Head of caudate nucleus (tissue), 42 donors: ENCODE measurements at regions not wholly inside any gene's neighbourhood (a gene's known extent, or its start where the extent isn't known, plus 50 kb on each side); places are given as distances from the start of the nearest gene placed in this dataset.
"Not testable (repeated sequence)": the region's sequence is repeated elsewhere in the genome, so short reads cannot be mapped to it uniquely, and the experiment has no call there.

Source experiments
- DNase-seq, 42 donors: peaks; one replicate each; pipeline versions ENCODE4 v3.0.0 to v3.0.0-alpha.2; 2020 to 2021; ENCODE audit warnings: mixed read lengths in 7 of 42
- intact Hi-C: fragments of 100-400 bp; cut with DNase I; formaldehyde crosslinking; loops from one replicate; pipeline ENCODE4 v1.15.0; 2022

- DNase-seq, intact Hi-C loops: not testable (repeated sequence)
Observed at GRCh38 chr9:67168530-67169157, 176.3 kb upstream of the SPATA31A3 start.

GRCh38 chr9:67166335-67166734 lies 174.0 kb upstream of the SPATA31A3 start:
- intact Hi-C loops, DNase-seq: not testable (repeated sequence)

- intact Hi-C loops, DNase-seq: not testable (repeated sequence)
Observed at GRCh38 chr9:67162827-67163226, 170.5 kb upstream of the SPATA31A3 start.

GRCh38 chr9:67155218-67155617 lies 162.9 kb upstream of the SPATA31A3 start:
- intact Hi-C loops, result not testable (repeated sequence)
- peak in 37 of 42 donors; percentile 1 to 57 (median 23) for DNase-seq

DNA sequence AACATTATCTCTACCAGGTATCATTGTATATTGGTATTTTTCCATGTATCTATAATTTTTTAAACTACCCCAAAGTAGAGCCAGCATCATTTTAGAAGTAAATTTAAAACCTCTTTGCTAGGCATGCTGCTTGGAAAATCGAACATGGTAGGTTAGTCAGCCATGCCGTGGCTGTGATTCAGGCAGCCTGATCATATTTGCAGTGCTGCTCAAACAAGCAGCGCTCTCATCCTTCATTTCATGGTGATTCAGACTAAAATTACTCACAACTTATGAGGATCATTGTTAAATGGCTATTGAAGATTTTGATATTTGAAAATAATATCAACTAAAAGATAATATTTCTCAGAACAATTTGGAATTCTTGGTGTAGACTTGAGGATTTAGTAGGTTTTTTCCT lies 161.2 kb upstream of the SPATA31A3 start:
- intact Hi-C loops, DNase-seq: not testable (repeated sequence)

- DNase-seq, intact Hi-C loops: not testable (repeated sequence)
Observed at GRCh38 chr9:67142392-67143107, 150.2 kb upstream of the SPATA31A3 start.

DNA sequence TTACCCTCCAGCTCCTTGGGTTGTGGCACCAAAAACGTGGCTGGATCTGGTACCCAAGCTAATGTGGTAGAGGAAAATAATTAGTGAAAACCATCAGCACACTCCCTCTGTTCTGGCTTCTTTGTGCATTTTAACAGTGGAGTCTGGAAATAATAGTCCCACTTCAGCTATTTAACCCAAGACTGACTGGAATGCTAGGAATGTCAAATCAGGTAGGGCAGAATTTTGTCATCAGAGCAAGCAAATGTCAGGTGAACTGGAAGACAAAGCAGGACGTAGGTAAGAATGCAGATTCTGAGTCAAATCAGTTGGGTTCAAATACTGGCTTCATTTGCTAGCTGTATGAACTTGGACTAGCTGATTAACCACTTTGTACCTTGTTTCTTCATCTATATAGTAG lies 144.0 kb upstream of the SPATA31A3 start:
- DNase-seq, intact Hi-C loops: not testable (repeated sequence)

GRCh38 chr9:67133124-67133523 lies 140.8 kb upstream of the SPATA31A3 start:
- DNase-seq, intact Hi-C loops: not testable (repeated sequence)

GRCh38 chr9:67116761-67117160 lies 124.4 kb upstream of the SPATA31A3 start:
- intact Hi-C loops, DNase-seq: not testable (repeated sequence)

DNA sequence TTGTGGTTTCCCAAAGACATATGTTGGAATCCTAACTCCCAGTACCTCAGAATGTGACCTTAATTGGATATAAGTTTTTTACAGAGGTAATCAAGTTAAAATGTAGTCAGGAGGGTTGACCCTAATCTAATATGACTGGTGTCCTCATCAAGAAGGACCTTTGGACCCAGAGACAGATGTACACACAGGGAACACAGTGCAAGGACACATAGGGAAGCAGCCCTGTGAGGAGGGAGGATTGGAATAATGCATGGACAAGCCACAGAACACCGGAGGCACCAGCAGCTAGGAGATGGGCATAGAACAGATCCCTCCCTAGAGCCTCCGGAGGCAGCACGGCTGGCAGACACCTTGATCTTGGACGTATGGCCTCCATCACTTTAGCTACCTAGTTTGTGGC lies 119.8 kb upstream of the SPATA31A3 start:
- DNase-seq, intact Hi-C loops: not testable (repeated sequence)

DNA sequence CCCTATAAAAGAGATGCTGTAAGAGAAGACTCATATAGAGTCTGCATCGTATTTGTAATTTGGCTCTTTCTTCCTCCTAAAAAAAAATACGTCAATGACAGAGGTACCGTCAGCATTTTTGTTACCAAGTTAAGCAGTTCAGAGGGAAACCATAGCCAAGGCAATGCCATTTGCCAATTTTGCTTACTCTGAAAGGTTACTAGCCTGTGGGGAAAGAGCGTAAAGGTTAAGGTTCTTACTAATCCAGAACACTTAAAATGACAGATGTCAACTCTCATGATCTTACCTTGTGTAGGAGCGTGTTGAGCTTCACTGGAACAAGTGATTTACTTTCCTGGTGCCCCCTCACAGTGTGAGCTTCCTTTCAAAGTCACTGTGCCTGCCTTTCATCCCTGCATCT lies 119.4 kb upstream of the SPATA31A3 start:
- DNase-seq, intact Hi-C loops: not testable (repeated sequence)

DNA sequence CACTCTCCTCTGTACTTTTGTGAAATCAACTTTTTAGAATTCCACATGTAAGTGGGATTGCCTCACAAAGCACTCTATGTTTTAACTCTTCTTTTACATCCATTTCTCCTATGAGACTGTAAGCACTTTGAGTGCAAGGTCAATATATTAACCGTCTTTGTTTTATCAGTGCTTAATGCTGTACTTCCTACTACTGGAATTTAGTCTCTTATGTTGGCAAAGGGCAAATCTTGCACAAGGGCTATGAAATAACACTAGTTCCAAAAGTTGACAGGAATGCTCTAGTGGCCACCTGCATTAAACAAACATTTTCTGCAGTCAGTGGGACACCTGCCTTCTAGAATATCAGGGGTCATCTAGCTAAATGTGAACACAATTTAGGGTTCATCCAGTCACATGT lies 117.5 kb upstream of the SPATA31A3 start:
- intact Hi-C loops, DNase-seq: not testable (repeated sequence)

- DNase-seq, intact Hi-C loops: not testable (repeated sequence)
Observed at GRCh38 chr9:67106659-67107058, 114.3 kb upstream of the SPATA31A3 start.

GRCh38 chr9:67102506-67103276 lies 110.3 kb upstream of the SPATA31A3 start:
- intact Hi-C loops, DNase-seq: not testable (repeated sequence)

DNA sequence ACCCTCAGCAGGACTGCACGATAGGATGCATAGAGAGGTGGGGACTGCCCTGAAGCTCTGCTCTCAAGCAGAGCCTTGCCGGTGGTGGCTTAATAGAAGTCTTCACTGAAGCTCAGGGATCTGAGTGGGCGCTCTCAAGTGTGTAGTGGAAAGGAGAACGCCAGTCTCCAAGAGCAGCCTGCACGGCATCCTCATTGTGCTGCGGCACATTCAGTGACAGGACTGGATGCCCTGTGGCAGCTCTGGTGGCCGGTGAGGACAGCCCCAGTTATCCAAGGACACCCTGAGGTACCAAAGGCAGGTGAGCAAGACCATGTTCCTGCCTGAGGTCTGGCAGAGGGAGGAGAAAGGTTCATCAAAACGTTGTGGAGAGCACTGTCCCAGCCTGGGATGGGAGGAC lies 98.8 kb upstream of the SPATA31A3 start:
- DNase-seq, intact Hi-C loops: not testable (repeated sequence)

DNA sequence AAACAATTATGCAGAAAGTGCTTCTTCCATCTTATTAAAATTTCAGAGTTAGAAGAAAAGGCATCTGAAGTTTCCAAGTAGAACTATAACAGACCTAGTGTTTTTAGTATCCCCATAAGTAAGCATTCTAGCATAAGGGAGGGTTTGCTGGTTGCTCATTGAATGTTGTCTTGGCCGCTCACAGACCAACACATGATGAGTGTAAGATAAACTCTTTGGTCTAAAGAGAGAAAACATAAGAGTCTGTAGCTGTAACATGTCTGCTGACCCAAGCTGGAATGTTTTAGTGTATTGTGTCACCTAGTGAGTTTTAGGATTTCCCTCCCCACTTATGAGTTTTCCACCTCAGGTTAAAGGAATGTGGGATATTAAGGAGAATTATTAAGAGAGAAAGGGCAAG lies 94.5 kb upstream of the SPATA31A3 start:
- DNase-seq, intact Hi-C loops: not testable (repeated sequence)

DNA sequence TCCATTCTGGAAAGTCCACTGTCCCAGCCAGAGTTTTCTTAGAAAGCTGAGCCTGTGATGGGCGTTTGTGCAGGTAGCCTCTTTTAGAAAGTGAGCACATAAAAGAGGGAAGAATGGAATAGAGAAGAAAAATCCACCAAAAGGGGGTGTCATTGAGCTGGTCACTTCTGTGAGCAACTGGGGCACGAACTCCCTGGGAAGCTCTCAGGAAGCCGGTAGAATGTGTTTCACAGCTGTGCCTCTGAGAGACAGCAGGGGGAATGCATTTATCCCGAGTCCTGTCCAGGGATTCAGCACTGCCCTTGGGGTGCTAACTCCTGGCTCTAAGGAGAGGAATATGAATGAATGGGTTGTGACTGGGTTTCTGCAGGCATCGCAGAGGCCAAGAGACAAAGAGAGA lies 73.8 kb upstream of the SPATA31A3 start:
- intact Hi-C loops, DNase-seq: not testable (repeated sequence)

DNA sequence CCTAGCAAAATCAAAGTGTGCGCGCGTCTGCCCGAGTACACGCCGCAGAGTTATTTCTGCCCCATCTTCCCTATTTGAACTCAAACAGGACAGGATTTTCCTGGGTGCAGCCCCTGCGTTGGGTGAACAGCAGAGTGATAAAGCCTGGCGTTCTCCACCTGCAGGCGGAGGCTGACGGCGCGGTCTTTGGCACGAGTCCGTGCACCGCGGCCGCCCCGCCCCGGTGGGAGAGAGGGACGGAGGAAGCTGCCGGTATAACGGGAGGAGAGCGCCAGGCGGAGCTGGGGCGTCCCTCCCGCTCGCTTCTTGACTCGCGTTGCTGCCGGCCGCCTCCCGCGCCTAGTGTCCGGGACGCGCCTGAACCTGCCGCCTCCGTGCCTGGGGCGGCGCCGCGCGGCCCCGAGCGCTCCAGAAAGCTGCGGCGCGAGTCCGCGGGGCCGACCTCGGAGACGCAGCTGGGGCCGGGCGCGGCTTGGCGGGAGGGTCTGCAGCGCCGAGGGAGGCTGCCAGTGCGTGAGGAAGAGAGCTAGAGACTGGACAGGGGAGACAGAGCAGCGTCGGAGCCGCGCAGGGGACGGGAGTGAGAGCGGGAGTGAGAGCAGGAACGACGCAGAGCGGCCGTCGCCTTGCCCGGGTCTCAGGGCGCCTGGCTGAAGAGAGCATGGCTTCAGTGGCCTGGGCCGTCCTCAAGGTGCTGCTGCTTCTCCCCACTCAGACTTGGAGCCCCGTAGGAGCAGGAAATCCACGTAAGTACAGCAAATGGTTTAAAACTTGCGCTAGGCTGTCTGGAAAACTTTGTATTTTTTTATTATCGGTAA lies 66.8 kb upstream of the SPATA31A3 start:
- DNase-seq, result peak in 32 of 42 donors; percentile 4 to 67 (median 27)
- intact Hi-C loops, result not testable (repeated sequence)
